Ishikawa (cell line): ENCODE measurements at regions not wholly inside any gene's neighbourhood (a gene's known extent, or its start where the extent isn't known, plus 50 kb on each side); places are given as distances from the start of the nearest gene placed in this dataset.

Experiments used
- CEBPB ChIP-seq: IDR thresholded peaks from 2 replicates; pipeline ENCODE4 v1.6.1; 2012
- CREB1 ChIP-seq: IDR thresholded peaks from 2 replicates; pipeline ENCODE4 v1.6.1; 2012; ENCODE audit warnings: low read depth
- EGR1 ChIP-seq: IDR thresholded peaks from 2 replicates; pipeline ENCODE4 v1.6.1; 2012
- EP300 ChIP-seq: IDR thresholded peaks from 2 replicates; pipeline ENCODE4 v1.6.1; 2012; ENCODE audit warnings: borderline replicate concordance
- FOXM1 ChIP-seq: IDR thresholded peaks from 2 replicates; pipeline ENCODE4 v1.6.1; 2012; ENCODE audit warnings: low read depth, borderline replicate concordance
- MAX ChIP-seq: IDR thresholded peaks from 2 replicates; pipeline ENCODE4 v1.6.1; 2012
- NFIC ChIP-seq: IDR thresholded peaks from 2 replicates; pipeline ENCODE4 v1.6.1; 2012
- RAD21 ChIP-seq: IDR thresholded peaks from 2 replicates; pipeline ENCODE4 v1.6.1; 2012; ENCODE audit warnings: low read depth
- REST ChIP-seq: IDR thresholded peaks from 2 replicates; pipeline ENCODE4 v1.6.1; 2012; ENCODE audit warnings: low read depth, mild to moderate bottlenecking
- TAF1 ChIP-seq: IDR thresholded peaks from 2 replicates; pipeline ENCODE4 v1.6.1; 2012; ENCODE audit warnings: low read depth, mild to moderate bottlenecking
- TCF12 ChIP-seq: IDR thresholded peaks from 2 replicates; pipeline ENCODE4 v1.6.1; 2012; ENCODE audit warnings: low read depth
- TEAD4 ChIP-seq: IDR thresholded peaks from 2 replicates; pipeline ENCODE4 v1.6.1; 2012
- USF1 ChIP-seq: IDR thresholded peaks from 2 replicates; pipeline ENCODE4 v1.6.1; 2012
- YY1 ChIP-seq: IDR thresholded peaks from 2 replicates; pipeline ENCODE4 v1.6.1; 2012; ENCODE audit warnings: low read depth
- ZBTB7A ChIP-seq: IDR thresholded peaks from 2 replicates; pipeline ENCODE4 v1.6.1; 2012; ENCODE audit warnings: low read depth

- no peak for TF ChIP-seq TAF1
Measured at GRCh38 chr9:119436261-119436660, 67.0 kb upstream of the BRINP1 start.

- TF ChIP-seq CEBPB (no peak), EGR1 (no peak), EP300 (no peak), CREB1 (no peak), USF1 (no peak), MAX (no peak), TAF1 (no peak), REST (no peak), YY1 (no peak), RAD21 (no peak)
Measured at GRCh38 chr9:119435076-119435475, 65.8 kb upstream of the BRINP1 start.

- TF ChIP-seq CREB1 = no peak
- TF ChIP-seq NFIC = no peak
- TF ChIP-seq EP300 = no peak
Measured at GRCh38 chr9:119432428-119432827, 63.2 kb upstream of the BRINP1 start.

GRCh38 chr9:119429302-119429701 is 60.1 kb upstream of the BRINP1 start:
- TF ChIP-seq YY1 (no peak), USF1 (no peak), ZBTB7A (no peak), RAD21 (no peak), CREB1 (no peak), REST (no peak)

GRCh38 chr9:119420231-119420630 is 51.0 kb upstream of the BRINP1 start:
- TF ChIP-seq MAX (no peak), FOXM1 (no peak), REST (no peak), EP300 (no peak), TCF12 (no peak), USF1 (no peak), TAF1 (no peak), CEBPB (no peak), TEAD4 (no peak), YY1 (no peak), NFIC (no peak), EGR1 (no peak), ZBTB7A (no peak), RAD21 (no peak), CREB1 (no peak)
